MCF 10A (cell line): ENCODE measurements at regions not wholly inside any gene's neighbourhood (a gene's known extent, or its start where the extent isn't known, plus 50 kb on each side); places are given as distances from the start of the nearest gene placed in this dataset.

Experiments
- BruUV-seq: library from RNA; stranded (reverse); fragments of 400-500 nt; replicated peaks from 2 replicates; lab custom pipeline; 2021; lab: Mats Ljungman, UMichigan
- CTCF ChIA-PET: fragments of 300-600 bp; sonication (Branson Sonifier 250); formaldehyde crosslinking; extraction: SDS; loops from one replicate; lab custom pipeline; 2021; ENCODE audit warnings: antibody characterized with exemption, inconsistent platforms; lab: Yijun Ruan, JAX
- POLR2A ChIA-PET: fragments of 300-600, 350-650 bp; sonication (Branson Sonifier 250); formaldehyde crosslinking; extraction: SDS; loops from one replicate; lab custom pipeline; 2020; ENCODE audit warnings: antibody characterized with exemption, inconsistent platforms; lab: Yijun Ruan, JAX
- DNase-seq: peaks from one replicate; pipeline ENCODE4 v3.0.0-alpha.2; 2018; ENCODE audit not compliant: unreplicated experiment
- H3K27ac Mint-ChIP-seq: one replicate; pipeline ENCODE4 v1.8.0; 2022; ENCODE audit warnings: mild to moderate bottlenecking, low read depth, mixed read lengths; ENCODE audit not compliant: unreplicated experiment
- H3K27me3 Mint-ChIP-seq: one replicate; pipeline ENCODE4 v1.8.0; 2022; ENCODE audit warnings: mixed read lengths; ENCODE audit not compliant: insufficient read depth, unreplicated experiment
- H3K36me3 Mint-ChIP-seq: one replicate; pipeline ENCODE4 v1.8.0; 2022; ENCODE audit warnings: mild to moderate bottlenecking, moderate library complexity, mixed read lengths; ENCODE audit not compliant: insufficient read depth, unreplicated experiment
- H3K4me1 Mint-ChIP-seq: one replicate; pipeline ENCODE4 v1.8.0; 2022; ENCODE audit warnings: mixed read lengths; ENCODE audit not compliant: insufficient read depth, unreplicated experiment
- H3K4me3 Mint-ChIP-seq: one replicate; pipeline ENCODE4 v1.8.0; 2022; ENCODE audit warnings: mild to moderate bottlenecking, moderate library complexity, mixed read lengths; ENCODE audit not compliant: unreplicated experiment
- H3K9me3 Mint-ChIP-seq: one replicate; pipeline ENCODE4 v1.8.0; 2022; ENCODE audit warnings: mixed read lengths; ENCODE audit not compliant: unreplicated experiment
- intact Hi-C: fragments of 100-400 bp; cut with micrococcal nuclease; formaldehyde crosslinking; loops from 2 replicates; pipeline ENCODE4 v1.14.1; 2022
- TF ChIP-seq, protein P1 (sequence below): fragments of 200-600 bp; IDR thresholded peaks from one replicate; pipeline ENCODE4 v1.8.0; 2022; ENCODE audit warnings: antibody characterized with exemption, mild to moderate bottlenecking; ENCODE audit not compliant: unreplicated experiment

GRCh38 chr2:223433461-223433860, 168.7 kb downstream of the SCG2 start:
- no TSS peak for BruUV-seq
- no peak for DNase-seq
- Mint-ChIP-seq H3K4me3 (no peak overlapping the region), H3K36me3 (no peaks in the 10 kb centered on the region), H3K4me1 (no peaks in the 10 kb centered on the region), H3K27ac (no peak overlapping the region), H3K9me3 (no peaks in the 10 kb centered on the region), H3K27me3 (no peaks in the 10 kb centered on the region)
- TF ChIP-seq, protein P1, sequence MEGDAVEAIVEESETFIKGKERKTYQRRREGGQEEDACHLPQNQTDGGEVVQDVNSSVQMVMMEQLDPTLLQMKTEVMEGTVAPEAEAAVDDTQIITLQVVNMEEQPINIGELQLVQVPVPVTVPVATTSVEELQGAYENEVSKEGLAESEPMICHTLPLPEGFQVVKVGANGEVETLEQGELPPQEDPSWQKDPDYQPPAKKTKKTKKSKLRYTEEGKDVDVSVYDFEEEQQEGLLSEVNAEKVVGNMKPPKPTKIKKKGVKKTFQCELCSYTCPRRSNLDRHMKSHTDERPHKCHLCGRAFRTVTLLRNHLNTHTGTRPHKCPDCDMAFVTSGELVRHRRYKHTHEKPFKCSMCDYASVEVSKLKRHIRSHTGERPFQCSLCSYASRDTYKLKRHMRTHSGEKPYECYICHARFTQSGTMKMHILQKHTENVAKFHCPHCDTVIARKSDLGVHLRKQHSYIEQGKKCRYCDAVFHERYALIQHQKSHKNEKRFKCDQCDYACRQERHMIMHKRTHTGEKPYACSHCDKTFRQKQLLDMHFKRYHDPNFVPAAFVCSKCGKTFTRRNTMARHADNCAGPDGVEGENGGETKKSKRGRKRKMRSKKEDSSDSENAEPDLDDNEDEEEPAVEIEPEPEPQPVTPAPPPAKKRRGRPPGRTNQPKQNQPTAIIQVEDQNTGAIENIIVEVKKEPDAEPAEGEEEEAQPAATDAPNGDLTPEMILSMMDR = no peak
- intact Hi-C loops = no loop called here
- ChIA-PET CTCF (no interaction called here), POLR2A (no interaction called here)

- TF ChIP-seq, protein P1 = no peak
- intact Hi-C loops = no loop called here
- H3K9me3 Mint-ChIP-seq = no peaks in the 10 kb centered on the region
- no peaks in the 10 kb centered on the region for H3K27me3 Mint-ChIP-seq
- no peaks in the 10 kb centered on the region for H3K4me1 Mint-ChIP-seq
- H3K36me3 Mint-ChIP-seq = no peaks in the 10 kb centered on the region
- no peak overlapping the region for H3K4me3 Mint-ChIP-seq
- ChIA-PET POLR2A (interaction anchor here (0.7 kb wide), 1 partner anchor 22 kb away, joined by 3 read pairs; no protein-coding TSS in a partner anchor), CTCF (no interaction called here)
- BruUV-seq = no TSS peak
- no peak for DNase-seq
- no peak overlapping the region for H3K27ac Mint-ChIP-seq
Observed at GRCh38 chr2:223437788-223438187, 164.4 kb downstream of the SCG2 start.

DNA sequence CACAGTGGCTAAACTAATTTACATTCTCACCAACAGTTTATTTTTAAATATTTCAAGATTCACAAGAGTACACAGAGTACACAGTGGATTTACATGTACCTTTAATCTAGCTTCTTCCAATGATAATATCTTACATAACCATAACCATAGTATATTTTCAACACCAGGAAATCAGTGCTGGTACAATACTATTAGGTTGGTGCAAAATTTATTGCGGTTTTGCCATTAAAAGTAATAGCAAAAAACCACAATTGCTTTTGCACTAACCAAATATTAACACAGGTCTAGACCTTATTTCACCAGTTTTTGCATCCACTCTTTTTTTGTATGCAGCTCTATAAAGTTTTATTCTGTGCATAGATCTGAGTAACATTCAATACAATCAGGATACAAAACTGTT, 163.0 kb downstream of the SCG2 start:
- ChIA-PET CTCF (no interaction called here), POLR2A (no interaction called here)
- no peak overlapping the region for H3K27ac Mint-ChIP-seq
- intact Hi-C loops = no loop called here
- no peaks in the 10 kb centered on the region for H3K4me1 Mint-ChIP-seq
- TF ChIP-seq, protein P1 = no peak
- H3K9me3 Mint-ChIP-seq = no peaks in the 10 kb centered on the region
- no peak for DNase-seq
- H3K36me3 Mint-ChIP-seq = no peaks in the 10 kb centered on the region
- no peaks in the 10 kb centered on the region for H3K27me3 Mint-ChIP-seq
- BruUV-seq = no TSS peak
- no peak overlapping the region for H3K4me3 Mint-ChIP-seq

DNA sequence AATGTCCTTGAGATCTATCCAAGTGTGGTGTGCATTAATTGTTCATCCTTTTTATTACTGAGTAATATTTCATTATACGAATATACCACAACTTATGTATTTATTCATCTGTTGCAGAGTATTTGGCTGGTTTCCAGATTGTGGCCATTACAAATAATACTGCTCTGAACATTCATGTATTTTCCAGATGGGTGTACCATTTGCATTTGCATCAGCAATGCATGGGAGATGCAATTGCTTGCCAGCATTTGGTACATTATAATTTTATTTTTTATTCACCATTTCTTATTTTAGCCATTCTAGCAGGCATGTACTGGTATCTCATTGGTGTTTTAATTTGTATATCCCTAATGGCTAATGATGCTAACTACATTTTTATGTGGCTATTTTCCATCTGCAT, 162.4 kb downstream of the SCG2 start:
- no peaks in the 10 kb centered on the region for H3K4me1 Mint-ChIP-seq
- TF ChIP-seq, protein P1 = no peak
- no TSS peak for BruUV-seq
- DNase-seq = no peak
- no peak overlapping the region for H3K4me3 Mint-ChIP-seq
- intact Hi-C loops = no loop called here
- ChIA-PET POLR2A (interaction anchor here (0.7 kb wide), 1 partner anchor 258 kb away, joined by 3 read pairs; no protein-coding TSS in a partner anchor), CTCF (no interaction called here)
- no peaks in the 10 kb centered on the region for H3K27me3 Mint-ChIP-seq
- H3K9me3 Mint-ChIP-seq = no peaks in the 10 kb centered on the region
- no peak overlapping the region for H3K27ac Mint-ChIP-seq
- no peaks in the 10 kb centered on the region for H3K36me3 Mint-ChIP-seq
